GM12878 (cell line): ENCODE measurements at regions not wholly inside any gene's neighbourhood (a gene's known extent, or its start where the extent isn't known, plus 50 kb on each side); places are given as distances from the start of the nearest gene placed in this dataset.

Source experiments
- ATAC-seq: fragments of 200-7000 bp; cut with Tn5 transposase; 3 replicates; pipeline ENCODE4 v1.9.1; 2020; ENCODE audit warnings: mild to moderate bottlenecking, moderate library complexity
- BruUV-seq: library from RNA; stranded (reverse); fragments of 400-500 nt; replicated peaks from 2 replicates; lab custom pipeline; 2021; lab: Mats Ljungman, UMichigan
- CTCF ChIA-PET: fragments of 300-600 bp; sonication (Branson Sonifier 250); formaldehyde crosslinking; extraction: SDS; loops from one replicate; lab custom pipeline; 2021; ENCODE audit warnings: inconsistent platforms; lab: Yijun Ruan, JAX
- POLR2A ChIA-PET: fragments of 350-600 bp; formaldehyde crosslinking; extraction: SDS; loops from one replicate; lab custom pipeline; 2021; ENCODE audit warnings: inconsistent platforms; lab: Charles Lee
- RAD21 ChIA-PET: fragments of 300-600 bp; sonication (Branson Sonifier 250); formaldehyde crosslinking; loops from one replicate; lab custom pipeline; 2023; ENCODE audit warnings: antibody characterized with exemption; ENCODE audit not compliant: unreplicated experiment; lab: Charles Lee
- SMC1A ChIA-PET: fragments of 300-600 bp; sonication (Branson Sonifier 250); formaldehyde crosslinking; loops from one replicate; lab custom pipeline; 2023; ENCODE audit not compliant: unreplicated experiment, uncharacterized antibody; lab: Charles Lee
- DNase-seq: peaks from one replicate; pipeline ENCODE4 v3.0.0-alpha.2; 2011; ENCODE audit warnings: low read depth, low spot score
- FAIRE-seq: peaks from 3 replicates; lab custom pipeline; 2011; peaks lifted over from hg19 to GRCh38; lab: Jason Lieb, UNC
- H2AFZ ChIP-seq: 2 replicates; pipeline ENCODE4 v1.6.0; 2011; ENCODE audit warnings: low read depth, low read length, control low read depth; ENCODE audit not compliant: control insufficient read depth
- H3K27ac ChIP-seq: 2 replicates; pipeline ENCODE4 v1.5.1; 2011; ENCODE audit warnings: control low read depth; ENCODE audit not compliant: control insufficient read depth, insufficient read depth
- H3K27me3 ChIP-seq, 2 experiments: replicated peaks in 1 of 2; 2 replicates each; pipeline versions ENCODE4 v1.6.0 to v1.6.1; 2011; ENCODE audit warnings: low read length in 1 of 2; ENCODE audit not compliant: control insufficient read depth in 2 of 2, insufficient read depth in 2 of 2
- H3K36me3 ChIP-seq, 2 experiments: 2 replicates each; pipeline ENCODE4 v1.5.1; 2011; ENCODE audit warnings: low read length in 1 of 2; ENCODE audit not compliant: control insufficient read depth in 2 of 2, insufficient read depth in 2 of 2
- H3K4me1 ChIP-seq: 2 replicates; pipeline ENCODE4 v1.6.1; 2011; ENCODE audit warnings: mild to moderate bottlenecking, low read length, moderate library complexity, mixed read lengths; ENCODE audit not compliant: control insufficient read depth, insufficient read depth
- H3K4me2 ChIP-seq: 2 replicates; pipeline ENCODE4 v1.6.0; 2011; ENCODE audit warnings: control low read depth; ENCODE audit not compliant: control insufficient read depth, insufficient read depth
- H3K4me3 ChIP-seq: fragments of 200-600 bp; sonication (generic); 2 replicates; pipeline ENCODE4 v1.5.1; 2016
- H3K79me2 ChIP-seq: 2 replicates; pipeline ENCODE4 v1.6.0; 2011; ENCODE audit warnings: low read length; ENCODE audit not compliant: control insufficient read depth, insufficient read depth
- H3K9ac ChIP-seq: 2 replicates; pipeline ENCODE4 v1.8.0; 2011; ENCODE audit warnings: low read length, control low read depth, mixed read lengths; ENCODE audit not compliant: control insufficient read depth, insufficient read depth
- H3K9me3 ChIP-seq: replicated peaks from 3 replicates; pipeline ENCODE4 v1.5.1; 2011; ENCODE audit warnings: mild to moderate bottlenecking, low read length; ENCODE audit not compliant: control insufficient read depth, insufficient read depth
- H4K20me1 ChIP-seq: 2 replicates; pipeline ENCODE4 v1.6.0; 2011; ENCODE audit not compliant: control insufficient read depth, insufficient read depth
- CHD2 ChIP-seq: IDR thresholded peaks from 2 replicates; pipeline ENCODE4 v1.6.1; 2011; ENCODE audit warnings: low read depth, low read length, improper control_type of control experiment, borderline replicate concordance
- SIN3A ChIP-seq: IDR thresholded peaks from 2 replicates; pipeline ENCODE4 v1.6.1; 2012; ENCODE audit warnings: low read depth, low read length, improper control_type of control experiment
- ZBED1 ChIP-seq: IDR thresholded peaks from 2 replicates; pipeline ENCODE4 v1.6.1; 2016; ENCODE audit warnings: borderline replicate concordance
- ZBTB11 ChIP-seq: fragments of 450-650 bp; formaldehyde crosslinking; IDR thresholded peaks from 2 replicates; pipeline ENCODE4 v1.5.0; 2022; ENCODE audit warnings: mild to moderate bottlenecking, missing genetic modification characterization
- ZNF274 ChIP-seq: IDR thresholded peaks from one replicate; pipeline ENCODE4 v1.8.0; 2011; ENCODE audit not compliant: insufficient read length, insufficient read depth
- WGBS: methylation state at CpG from one replicate; pipeline ENCODE4 v1.1.6; 2016; ENCODE audit warnings: low lambda C conversion rate; ENCODE audit not compliant: insufficient replicate concordance, insufficient coverage; ENCODE audit errors: missing lambda C conversion rate; 5-methylcytosine and 5-hydroxymethylcytosine counted together
- in situ Hi-C: fragments of 300-500 bp; cut with MboI; formaldehyde crosslinking; loops from 9 replicates; pipeline ENCODE4 v1.14.3; 2018; ENCODE audit warnings: mixed read lengths
- intact Hi-C: fragments of 100-400 bp; cut with micrococcal nuclease; formaldehyde crosslinking; loops from one replicate; pipeline ENCODE4 v1.14.2; 2022; ENCODE audit not compliant: unreplicated experiment
- TF ChIP-seq, protein P1 (sequence below): IDR thresholded peaks from 2 replicates; pipeline ENCODE4 v1.6.1; 2012; ENCODE audit warnings: low read length, inconsistent platforms

DNA sequence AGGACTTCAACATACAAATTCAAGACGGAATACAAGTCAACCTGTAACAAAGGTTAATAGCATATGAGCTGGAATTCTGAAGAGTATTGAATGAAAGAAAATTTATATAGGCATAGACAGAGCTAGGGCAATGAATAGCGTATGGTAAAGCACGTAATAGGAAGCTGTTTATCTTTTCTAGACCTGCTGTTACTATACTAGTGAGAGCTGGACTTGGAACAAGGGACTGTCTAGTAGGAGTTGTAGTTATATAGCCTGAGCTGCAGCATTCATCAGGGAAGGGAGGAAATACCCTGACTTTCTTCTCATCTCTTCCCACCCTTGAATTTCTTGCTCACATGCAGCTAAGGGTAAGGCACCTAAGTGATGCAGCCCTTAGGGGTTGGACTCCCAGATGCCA is 67.5 kb upstream of the PRLR start:
- no TSS peak for BruUV-seq

More for the DNA sequence above, 67.5 kb upstream of the PRLR start:
- no peak for ATAC-seq
- Histone ChIP-seq H3K4me1 (no peaks in the 10 kb centered on the region; the same call in 1 of the 2 replicates), H3K27me3 (no peaks in the 10 kb centered on the region), H4K20me1 (no peaks in the 10 kb centered on the region), H2AFZ (no peak overlapping the region; the same call in 1 of the 2 replicates), H3K9ac (no peak overlapping the region), H3K27ac (no peak overlapping the region), H3K36me3 (no peaks in the 10 kb centered on the region), H3K79me2 (no peaks in the 10 kb centered on the region), H3K9me3 (peaks cover 1% of the 10 kb centered on the region; the same call in 1 of the 3 replicates), H3K4me3 (no peak overlapping the region), H3K4me2 (no peak overlapping the region)
- in situ Hi-C loops (no loop called here), intact Hi-C loops (no loop called here)
- ChIA-PET RAD21 (interaction anchor here (0.7 to 0.9 kb wide), 3 partner anchors 35 to 70 kb away, joined by 3 to 4 read pairs (median 4); no protein-coding TSS in a partner anchor), CTCF (interaction anchor here (0.7 to 1.8 kb wide), 4 partner anchors 24 to 138 kb away, joined by 3 to 5 read pairs (median 3); no protein-coding TSS in a partner anchor), POLR2A (interaction anchor here (1.1 to 1.4 kb wide), 3 partner anchors 19 to 50 kb away, joined by 3 to 4 read pairs (median 3); no protein-coding TSS in a partner anchor), SMC1A (interaction anchor here (0.7 to 2.2 kb wide), 9 partner anchors 11 to 147 kb away, joined by 3 to 7 read pairs (median 4); no protein-coding TSS in a partner anchor)
- no peak for TF ChIP-seq ZBTB11 (CRISPR knock-in tag)
- no peak for TF ChIP-seq ZNF274
- TF ChIP-seq ZBED1: no peak
- TF ChIP-seq SIN3A: no peak
- TF ChIP-seq, protein P1, sequence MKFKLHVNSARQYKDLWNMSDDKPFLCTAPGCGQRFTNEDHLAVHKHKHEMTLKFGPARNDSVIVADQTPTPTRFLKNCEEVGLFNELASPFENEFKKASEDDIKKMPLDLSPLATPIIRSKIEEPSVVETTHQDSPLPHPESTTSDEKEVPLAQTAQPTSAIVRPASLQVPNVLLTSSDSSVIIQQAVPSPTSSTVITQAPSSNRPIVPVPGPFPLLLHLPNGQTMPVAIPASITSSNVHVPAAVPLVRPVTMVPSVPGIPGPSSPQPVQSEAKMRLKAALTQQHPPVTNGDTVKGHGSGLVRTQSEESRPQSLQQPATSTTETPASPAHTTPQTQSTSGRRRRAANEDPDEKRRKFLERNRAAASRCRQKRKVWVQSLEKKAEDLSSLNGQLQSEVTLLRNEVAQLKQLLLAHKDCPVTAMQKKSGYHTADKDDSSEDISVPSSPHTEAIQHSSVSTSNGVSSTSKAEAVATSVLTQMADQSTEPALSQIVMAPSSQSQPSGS: no peak
- TF ChIP-seq CHD2: no peak
- no peak for DNase-seq
- FAIRE-seq: no peak
- WGBS: 59% methylated on average over 3 of the region's 3 CpGs
